ENCODE measurements at regions not wholly inside any gene's neighbourhood (a gene's known extent, or its start where the extent isn't known, plus 50 kb on each side); places are given as distances from the start of the nearest gene placed in this dataset.

DNA sequence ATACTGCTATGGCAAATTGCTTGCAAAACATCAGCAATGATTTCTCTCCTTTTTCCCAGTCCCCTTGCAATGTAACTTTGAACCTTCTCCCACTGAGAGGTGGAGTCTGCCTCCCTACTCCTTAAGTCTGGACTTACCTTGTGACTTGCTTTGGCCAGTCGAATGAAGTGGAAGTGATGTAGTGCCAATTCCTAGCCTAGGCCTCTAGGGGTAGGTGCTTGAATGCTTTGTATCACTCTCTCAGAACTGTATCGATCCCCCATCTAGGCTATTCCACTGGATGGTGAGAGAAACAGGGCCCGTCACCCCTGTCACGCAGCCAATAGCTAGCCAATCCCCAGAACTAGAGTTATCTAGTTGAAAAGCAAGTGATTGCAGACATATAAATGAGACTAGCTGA, 238.6 kb downstream of the BTBD3 start:
- TF ChIP-seq, protein P1, sequence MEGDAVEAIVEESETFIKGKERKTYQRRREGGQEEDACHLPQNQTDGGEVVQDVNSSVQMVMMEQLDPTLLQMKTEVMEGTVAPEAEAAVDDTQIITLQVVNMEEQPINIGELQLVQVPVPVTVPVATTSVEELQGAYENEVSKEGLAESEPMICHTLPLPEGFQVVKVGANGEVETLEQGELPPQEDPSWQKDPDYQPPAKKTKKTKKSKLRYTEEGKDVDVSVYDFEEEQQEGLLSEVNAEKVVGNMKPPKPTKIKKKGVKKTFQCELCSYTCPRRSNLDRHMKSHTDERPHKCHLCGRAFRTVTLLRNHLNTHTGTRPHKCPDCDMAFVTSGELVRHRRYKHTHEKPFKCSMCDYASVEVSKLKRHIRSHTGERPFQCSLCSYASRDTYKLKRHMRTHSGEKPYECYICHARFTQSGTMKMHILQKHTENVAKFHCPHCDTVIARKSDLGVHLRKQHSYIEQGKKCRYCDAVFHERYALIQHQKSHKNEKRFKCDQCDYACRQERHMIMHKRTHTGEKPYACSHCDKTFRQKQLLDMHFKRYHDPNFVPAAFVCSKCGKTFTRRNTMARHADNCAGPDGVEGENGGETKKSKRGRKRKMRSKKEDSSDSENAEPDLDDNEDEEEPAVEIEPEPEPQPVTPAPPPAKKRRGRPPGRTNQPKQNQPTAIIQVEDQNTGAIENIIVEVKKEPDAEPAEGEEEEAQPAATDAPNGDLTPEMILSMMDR (IDR thresholded peaks at IDR 0.05): no peak
- TF ChIP-seq POLR2A (IDR thresholded peaks at IDR 0.05; ENCODE audit: low read depth): no peak
